DOHH2 (cell line): ENCODE measurements at regions not wholly inside any gene's neighbourhood (a gene's known extent, or its start where the extent isn't known, plus 50 kb on each side); places are given as distances from the start of the nearest gene placed in this dataset.
"Not testable (repeated sequence)": the region's sequence is repeated elsewhere in the genome, so short reads cannot be mapped to it uniquely, and the experiment has no call there.

Experiments used
- H3F3A ChIP-seq: fragments of 200-600 bp; sonication (generic), shearing (Covaris generic); 2 replicates; pipeline ENCODE4 v1.6.0; 2016; ENCODE audit warnings: antibody characterized with exemption, mild to moderate bottlenecking; ENCODE audit not compliant: control insufficient read depth, insufficient read depth
- H3K27ac ChIP-seq: fragments of 200-600 bp; sonication (generic); 2 replicates; pipeline ENCODE4 v1.5.1; 2014; ENCODE audit warnings: low read depth, mild to moderate bottlenecking, low read length, moderate library complexity
- H3K27me3 ChIP-seq: fragments of 200-600 bp; sonication (generic); 2 replicates; pipeline ENCODE4 v1.6.1; 2014; ENCODE audit warnings: mild to moderate bottlenecking, low read length, mixed read lengths; ENCODE audit not compliant: control insufficient read depth
- H3K36me3 ChIP-seq: fragments of 200-600 bp; sonication (generic); 2 replicates; pipeline ENCODE4 v1.6.1; 2014; ENCODE audit warnings: mild to moderate bottlenecking, low read length, moderate library complexity, mixed read lengths; ENCODE audit not compliant: control insufficient read depth
- H3K4me1 ChIP-seq: fragments of 200-600 bp; sonication (generic); 2 replicates; pipeline ENCODE4 v1.6.1; 2014; ENCODE audit warnings: mild to moderate bottlenecking, low read length, mixed read lengths; ENCODE audit not compliant: control insufficient read depth
- H3K4me2 ChIP-seq: fragments of 200-600 bp; sonication (generic); 2 replicates; pipeline ENCODE4 v1.6.0; 2014; ENCODE audit warnings: mild to moderate bottlenecking, low read length, moderate library complexity
- H3K4me3 ChIP-seq: fragments of 200-600 bp; sonication (generic); 2 replicates; pipeline ENCODE4 v1.5.1; 2014; ENCODE audit warnings: mild to moderate bottlenecking, low read length, mixed read lengths
- H3K79me2 ChIP-seq: fragments of 200-600 bp; sonication (generic); 2 replicates; pipeline ENCODE4 v1.6.1; 2014; ENCODE audit warnings: mild to moderate bottlenecking, low read length, mixed read lengths; ENCODE audit not compliant: control insufficient read depth
- H3K9me2 ChIP-seq: fragments of 200-600 bp; sonication (generic); replicated peaks from 2 replicates; pipeline ENCODE4 v1.6.1; 2014; ENCODE audit warnings: mild to moderate bottlenecking, low read length, mixed read lengths; ENCODE audit not compliant: control insufficient read depth
- H3K9me3 ChIP-seq: fragments of 200-600 bp; sonication (generic); 2 replicates; pipeline ENCODE4 v1.6.1; 2014; ENCODE audit warnings: antibody characterized with exemption, low read length, mixed read lengths; ENCODE audit not compliant: control insufficient read depth, insufficient read depth
- H4K20me1 ChIP-seq: fragments of 200-600 bp; sonication (generic); 2 replicates; pipeline ENCODE4 v1.6.0; 2014; ENCODE audit warnings: low read depth, mild to moderate bottlenecking, antibody characterized with exemption, low read length, moderate library complexity; ENCODE audit not compliant: control insufficient read depth, insufficient read depth
- CTCF ChIP-seq: fragments of 200-600 bp; sonication (generic); IDR thresholded peaks from one replicate; pipeline ENCODE4 v1.5.1; 2014; ENCODE audit warnings: antibody characterized with exemption, mild to moderate bottlenecking, low read depth, low read length; ENCODE audit not compliant: poor library complexity, severe bottlenecking
- EZH2phosphoT487 ChIP-seq: fragments of 200-600 bp; sonication (generic); IDR thresholded peaks from 2 replicates; pipeline ENCODE4 v1.6.1; 2017; ENCODE audit warnings: borderline replicate concordance, mild to moderate bottlenecking, antibody characterized with exemption, low read length, moderate library complexity, mixed read lengths

- no peaks in the 10 kb centered on the region for H4K20me1 ChIP-seq
- no peaks in the 10 kb centered on the region for H3K36me3 ChIP-seq
- H3K4me3 ChIP-seq: no peak overlapping the region
- H3K4me1 ChIP-seq: no peaks in the 10 kb centered on the region
- H3K9me3 ChIP-seq: no peaks in the 10 kb centered on the region
- no peaks in the 10 kb centered on the region for H3F3A ChIP-seq
- H3K27ac ChIP-seq: no peak overlapping the region
- peaks cover 17% of the 10 kb centered on the region for H3K27me3 ChIP-seq
- no peak overlapping the region; the same call in 1 of the 2 replicates for H3K4me2 ChIP-seq
- TF ChIP-seq CTCF: no peak
- no peak for TF ChIP-seq EZH2phosphoT487
- H3K9me2 ChIP-seq: no peaks in the 10 kb centered on the region
- H3K79me2 ChIP-seq: no peaks in the 10 kb centered on the region
Measured at GRCh38 chr6:28673787-28674671, 148.3 kb downstream of the GPX5 start.

- Histone ChIP-seq H3K9me2 (no peaks in the 10 kb centered on the region), H3K4me2 (no peak overlapping the region), H3K27ac (no peak overlapping the region), H4K20me1 (no peaks in the 10 kb centered on the region), H3K4me3 (no peak overlapping the region), H3K79me2 (no peaks in the 10 kb centered on the region), H3K9me3 (no peaks in the 10 kb centered on the region), H3K27me3 (peaks cover 17% of the 10 kb centered on the region), H3F3A (no peaks in the 10 kb centered on the region), H3K4me1 (no peaks in the 10 kb centered on the region), H3K36me3 (no peaks in the 10 kb centered on the region)
- TF ChIP-seq EZH2phosphoT487: no peak
- TF ChIP-seq CTCF: no peak
Measured at GRCh38 chr6:28675600-28675999, 149.9 kb downstream of the GPX5 start.

GRCh38 chr6:28682542-28682941 is 156.9 kb downstream of the GPX5 start:
- H3K79me2 ChIP-seq: no peaks in the 10 kb centered on the region
- peaks cover 5% of the 10 kb centered on the region for H3K27me3 ChIP-seq
- H3F3A ChIP-seq: no peaks in the 10 kb centered on the region
- H3K36me3 ChIP-seq: no peaks in the 10 kb centered on the region
- H3K27ac ChIP-seq: no peak overlapping the region
- H3K4me3 ChIP-seq: no peak overlapping the region
- TF ChIP-seq EZH2phosphoT487 (no peak), CTCF (no peak)
- no peaks in the 10 kb centered on the region for H4K20me1 ChIP-seq
- no peaks in the 10 kb centered on the region for H3K9me3 ChIP-seq
- H3K4me2 ChIP-seq: no peak overlapping the region
- H3K9me2 ChIP-seq: no peaks in the 10 kb centered on the region
- peaks cover 17% of the 10 kb centered on the region for H3K4me1 ChIP-seq

GRCh38 chr6:28682956-28683685 is 157.4 kb downstream of the GPX5 start:
- not testable (repeated sequence) for H3K27me3 ChIP-seq, H3K4me2 ChIP-seq, H3K4me3 ChIP-seq, H3K27ac ChIP-seq, H3K79me2 ChIP-seq, H3K36me3 ChIP-seq, H3K9me2 ChIP-seq, H3K9me3 ChIP-seq, H3F3A ChIP-seq, H4K20me1 ChIP-seq
- peaks cover 17% of the 10 kb centered on the region for H3K4me1 ChIP-seq
